HG02571 (cell line): ENCODE measurements at regions not wholly inside any gene's neighbourhood (a gene's known extent, or its start where the extent isn't known, plus 50 kb on each side); places are given as distances from the start of the nearest gene placed in this dataset.
"Not testable (repeated sequence)": the region's sequence is repeated elsewhere in the genome, so short reads cannot be mapped to it uniquely, and the experiment has no call there.

Experiments
- ATAC-seq: cut with Tn5 transposase; IDR thresholded peaks from one replicate; pipeline ENCODE4 v1.9.1; 2021; ENCODE audit warnings: mild to moderate bottlenecking, moderate library complexity; ENCODE audit not compliant: unreplicated experiment

- ATAC-seq, result no peak
These were observed 127.4 kb upstream of the ANKRD50 start for GRCh38 chr4:124839786-124840390.

GRCh38 chr4:124833831-124834505, 121.4 kb upstream of the ANKRD50 start:
- no peak for ATAC-seq

- no peak for ATAC-seq
These were observed 115.8 kb upstream of the ANKRD50 start for GRCh38 chr4:124828382-124828781.

- ATAC-seq, result no peak
These were observed 105.0 kb upstream of the ANKRD50 start for GRCh38 chr4:124817531-124817930.

GRCh38 chr4:124812203-124812602, 99.7 kb upstream of the ANKRD50 start:
- not testable (repeated sequence) for ATAC-seq

- no peak for ATAC-seq
These were observed 98.3 kb upstream of the ANKRD50 start for GRCh38 chr4:124810827-124811226.

GRCh38 chr4:124807421-124807820, 94.9 kb upstream of the ANKRD50 start:
- ATAC-seq, result no peak

- ATAC-seq, result no peak
These were observed 93.9 kb upstream of the ANKRD50 start for GRCh38 chr4:124806403-124806802.

GRCh38 chr4:124804584-124804983, 92.1 kb upstream of the ANKRD50 start:
- no peak for ATAC-seq

GRCh38 chr4:124804041-124804440, 91.5 kb upstream of the ANKRD50 start:
- no peak for ATAC-seq

GRCh38 chr4:124803641-124804040, 91.1 kb upstream of the ANKRD50 start:
- ATAC-seq, result no peak

GRCh38 chr4:124803026-124803425, 90.5 kb upstream of the ANKRD50 start:
- ATAC-seq, result no peak

- ATAC-seq, result no peak
These were observed 84.7 kb upstream of the ANKRD50 start for GRCh38 chr4:124797223-124797622.

GRCh38 chr4:124790471-124790870, 77.9 kb upstream of the ANKRD50 start:
- ATAC-seq, result no peak

- no peak for ATAC-seq
These were observed 74.1 kb upstream of the ANKRD50 start for GRCh38 chr4:124786634-124787033.

- ATAC-seq, result no peak
These were observed 73.1 kb upstream of the ANKRD50 start for GRCh38 chr4:124785645-124786044.

GRCh38 chr4:124783847-124784246, 71.3 kb upstream of the ANKRD50 start:
- no peak for ATAC-seq

GRCh38 chr4:124777007-124777406, 64.5 kb upstream of the ANKRD50 start:
- ATAC-seq, result no peak

- ATAC-seq, result no peak
These were observed 56.2 kb upstream of the ANKRD50 start for GRCh38 chr4:124768596-124769365.

GRCh38 chr4:124762956-124763355, 50.4 kb upstream of the ANKRD50 start:
- no peak for ATAC-seq
